DOHH2 (cell line): ENCODE measurements at regions not wholly inside any gene's neighbourhood (a gene's known extent, or its start where the extent isn't known, plus 50 kb on each side); places are given as distances from the start of the nearest gene placed in this dataset.

Experiments used
- EZH2phosphoT487 ChIP-seq: fragments of 200-600 bp; sonication (generic); IDR thresholded peaks from 2 replicates; pipeline ENCODE4 v1.6.1; 2017; ENCODE audit warnings: borderline replicate concordance, mild to moderate bottlenecking, antibody characterized with exemption, low read length, moderate library complexity, mixed read lengths
- TF ChIP-seq, protein P1 (sequence below): fragments of 200-600 bp; sonication (generic); IDR thresholded peaks from one replicate; pipeline ENCODE4 v1.5.1; 2014; ENCODE audit warnings: antibody characterized with exemption, mild to moderate bottlenecking, low read depth, low read length; ENCODE audit not compliant: poor library complexity, severe bottlenecking

DNA sequence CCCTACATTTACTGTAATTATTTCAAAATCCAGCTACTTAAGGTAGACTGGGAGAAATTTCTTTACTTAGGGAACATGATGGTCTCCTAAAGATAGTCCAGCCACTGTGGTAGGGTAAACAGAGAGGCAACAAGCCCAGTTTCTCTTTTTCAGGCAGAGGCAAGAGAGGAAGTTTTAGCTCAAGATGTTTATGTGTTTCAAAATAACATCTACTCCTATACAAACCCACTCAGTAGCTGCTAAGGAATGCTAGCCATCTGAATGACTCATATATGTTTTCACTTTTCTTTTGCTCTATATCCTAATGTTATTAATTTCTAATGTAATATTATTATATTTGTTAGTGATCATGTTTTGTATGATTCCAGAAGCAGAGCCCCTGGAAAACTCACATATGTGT, 856.6 kb downstream of the PLA2G4A start:
- TF ChIP-seq EZH2phosphoT487, result no peak
- TF ChIP-seq, protein P1, sequence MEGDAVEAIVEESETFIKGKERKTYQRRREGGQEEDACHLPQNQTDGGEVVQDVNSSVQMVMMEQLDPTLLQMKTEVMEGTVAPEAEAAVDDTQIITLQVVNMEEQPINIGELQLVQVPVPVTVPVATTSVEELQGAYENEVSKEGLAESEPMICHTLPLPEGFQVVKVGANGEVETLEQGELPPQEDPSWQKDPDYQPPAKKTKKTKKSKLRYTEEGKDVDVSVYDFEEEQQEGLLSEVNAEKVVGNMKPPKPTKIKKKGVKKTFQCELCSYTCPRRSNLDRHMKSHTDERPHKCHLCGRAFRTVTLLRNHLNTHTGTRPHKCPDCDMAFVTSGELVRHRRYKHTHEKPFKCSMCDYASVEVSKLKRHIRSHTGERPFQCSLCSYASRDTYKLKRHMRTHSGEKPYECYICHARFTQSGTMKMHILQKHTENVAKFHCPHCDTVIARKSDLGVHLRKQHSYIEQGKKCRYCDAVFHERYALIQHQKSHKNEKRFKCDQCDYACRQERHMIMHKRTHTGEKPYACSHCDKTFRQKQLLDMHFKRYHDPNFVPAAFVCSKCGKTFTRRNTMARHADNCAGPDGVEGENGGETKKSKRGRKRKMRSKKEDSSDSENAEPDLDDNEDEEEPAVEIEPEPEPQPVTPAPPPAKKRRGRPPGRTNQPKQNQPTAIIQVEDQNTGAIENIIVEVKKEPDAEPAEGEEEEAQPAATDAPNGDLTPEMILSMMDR, result no peak
